Caco-2 (cell line): ENCODE measurements at regions not wholly inside any gene's neighbourhood (a gene's known extent, or its start where the extent isn't known, plus 50 kb on each side); places are given as distances from the start of the nearest gene placed in this dataset.

ENCODE experiments used
- BruUV-seq: library from RNA; stranded (reverse); fragments of 400-500 nt; replicated peaks from 2 replicates; lab custom pipeline; 2021; lab: Mats Ljungman, UMichigan
- CTCF ChIA-PET: fragments of 300-600 bp; sonication (Branson Sonifier 250); formaldehyde crosslinking; loops from one replicate; lab custom pipeline; 2022; ENCODE audit warnings: antibody characterized with exemption; lab: Charles Lee
- POLR2A ChIA-PET: fragments of 300-600 bp; sonication (Branson Sonifier 250); formaldehyde crosslinking; loops from one replicate; lab custom pipeline; 2022; ENCODE audit warnings: antibody characterized with exemption; lab: Charles Lee
- DNase-seq, 2 experiments: peaks; one replicate each; pipeline versions ENCODE4 v3.0.0 to v3.0.0-alpha.2; 2020 to 2022
- H3K27me3 ChIP-seq: replicated peaks from 2 replicates; pipeline ENCODE4 v1.6.0; 2011; ENCODE audit warnings: low read length; ENCODE audit not compliant: control insufficient read depth, insufficient read depth
- H3K36me3 ChIP-seq: 2 replicates; pipeline ENCODE4 v1.5.1; 2011; ENCODE audit warnings: low read length; ENCODE audit not compliant: control insufficient read depth, insufficient read depth
- H3K4me1 ChIP-seq: fragments of 250-450 bp; sonication (Bioruptor Pico); 2 replicates; pipeline ENCODE4 v1.5.1; 2020; ENCODE audit warnings: mild to moderate bottlenecking
- H3K4me3 ChIP-seq: 2 replicates; pipeline ENCODE4 v1.5.1; 2011; ENCODE audit warnings: low read depth, mild to moderate bottlenecking, control low read depth, low read length
- H3K9me3 ChIP-seq: fragments of 250-450 bp; sonication (Bioruptor Pico); 2 replicates; pipeline ENCODE4 v1.5.1; 2020; ENCODE audit warnings: mild to moderate bottlenecking, moderate library complexity
- H3K27ac Mint-ChIP-seq: one replicate; pipeline ENCODE4 v1.8.0; 2022; ENCODE audit warnings: mixed read lengths; ENCODE audit not compliant: unreplicated experiment
- H3K27me3 Mint-ChIP-seq: one replicate; pipeline ENCODE4 v1.8.0; 2022; ENCODE audit warnings: mixed read lengths; ENCODE audit not compliant: insufficient read depth, unreplicated experiment
- H3K36me3 Mint-ChIP-seq: one replicate; pipeline ENCODE4 v1.8.0; 2022; ENCODE audit warnings: mild to moderate bottlenecking, mixed read lengths; ENCODE audit not compliant: insufficient read depth, unreplicated experiment
- H3K4me1 Mint-ChIP-seq: one replicate; pipeline ENCODE4 v1.8.0; 2022; ENCODE audit warnings: low read depth, mixed read lengths; ENCODE audit not compliant: unreplicated experiment
- H3K4me3 Mint-ChIP-seq: one replicate; pipeline ENCODE4 v1.8.0; 2022; ENCODE audit warnings: mild to moderate bottlenecking, moderate library complexity, mixed read lengths; ENCODE audit not compliant: unreplicated experiment
- H3K9me3 Mint-ChIP-seq: one replicate; pipeline ENCODE4 v1.8.0; 2022; ENCODE audit warnings: mixed read lengths; ENCODE audit not compliant: unreplicated experiment
- CTCF ChIP-seq, 2 experiments: fragments of 200-600 bp in 1 of 2; IDR thresholded peaks; 1 replicate in 1 of 2; 2 replicates in 1 of 2; pipeline versions ENCODE4 v1.5.1 to v1.8.0; 2011 to 2022; ENCODE audit warnings: antibody characterized with exemption in 1 of 2, control low read depth in 1 of 2, inconsistent platforms in 1 of 2, low read depth in 1 of 2, low read length in 1 of 2, mild to moderate bottlenecking in 1 of 2, moderate library complexity in 1 of 2; ENCODE audit not compliant: insufficient read depth in 1 of 2, severe bottlenecking in 1 of 2, unreplicated experiment in 1 of 2
- intact Hi-C: fragments of 100-400 bp; cut with micrococcal nuclease; formaldehyde crosslinking; loops from one replicate; pipeline ENCODE4 v1.10.0; 2022; ENCODE audit not compliant: unreplicated experiment

GRCh38 chr4:188911199-188911598 lies 772.0 kb downstream of the TRIML1 start:
- H3K27ac Mint-ChIP-seq = no peak overlapping the region
- Histone ChIP-seq H3K9me3 (no peaks in the 10 kb centered on the region; the same call in 1 of the 2 replicates), H3K27me3 (no peaks in the 10 kb centered on the region), H3K4me1 (no peaks in the 10 kb centered on the region), H3K36me3 (no peaks in the 10 kb centered on the region), H3K4me3 (no peak overlapping the region)
- TF ChIP-seq CTCF (IDR thresholded peaks at IDR 0.05; ENCODE audit: insufficient read depth in 1 of 2, low read depth in 1 of 2, low read length in 1 of 2, severe bottlenecking in 1 of 2, unreplicated experiment in 1 of 2) = no peak
- no peak overlapping the region for H3K4me3 Mint-ChIP-seq
- H3K27me3 Mint-ChIP-seq = no peaks in the 10 kb centered on the region
- peaks cover 10% of the 10 kb centered on the region for H3K9me3 Mint-ChIP-seq
- ChIA-PET POLR2A (no interaction called here), CTCF (no interaction called here)
- no peak for DNase-seq
- H3K4me1 Mint-ChIP-seq = no peaks in the 10 kb centered on the region
- no peaks in the 10 kb centered on the region for H3K36me3 Mint-ChIP-seq
- no TSS peak for BruUV-seq
- intact Hi-C loops = no loop called here

- no peaks in the 10 kb centered on the region for H3K27me3 ChIP-seq
- no peaks in the 10 kb centered on the region for H3K4me1 ChIP-seq
- CTCF ChIA-PET = no interaction called here
- no peak for TF ChIP-seq CTCF (IDR thresholded peaks at IDR 0.05; ENCODE audit: insufficient read depth in 1 of 2, low read depth in 1 of 2, low read length in 1 of 2, severe bottlenecking in 1 of 2, unreplicated experiment in 1 of 2)
- no peak overlapping the region for H3K4me3 ChIP-seq
- H3K27ac Mint-ChIP-seq = no peak overlapping the region
- DNase-seq = no peak
- BruUV-seq = no TSS peak
- H3K36me3 ChIP-seq = no peaks in the 10 kb centered on the region
- POLR2A ChIA-PET = no interaction called here
- intact Hi-C loops = no loop called here
- H3K4me3 Mint-ChIP-seq = no peak overlapping the region
- H3K9me3 Mint-ChIP-seq = peaks cover 10% of the 10 kb centered on the region
- no peaks in the 10 kb centered on the region for H3K27me3 Mint-ChIP-seq
- no peaks in the 10 kb centered on the region; the same call in 1 of the 2 replicates for H3K9me3 ChIP-seq
- H3K4me1 Mint-ChIP-seq = no peaks in the 10 kb centered on the region
- H3K36me3 Mint-ChIP-seq = no peaks in the 10 kb centered on the region
These were observed 772.5 kb downstream of the TRIML1 start for GRCh38 chr4:188911707-188912106.

- peaks cover 10% of the 10 kb centered on the region for H3K9me3 Mint-ChIP-seq
- intact Hi-C loops = no loop called here
These were observed 775.9 kb downstream of the TRIML1 start for GRCh38 chr4:188915175-188915574.

More at GRCh38 chr4:188915175-188915574, 775.9 kb downstream of the TRIML1 start:
- H3K4me1 ChIP-seq = no peaks in the 10 kb centered on the region
- Mint-ChIP-seq H3K4me1 (no peaks in the 10 kb centered on the region), H3K4me3 (no peak overlapping the region), H3K27me3 (no peaks in the 10 kb centered on the region), H3K36me3 (no peaks in the 10 kb centered on the region), H3K27ac (no peak overlapping the region)
- TF ChIP-seq CTCF (IDR thresholded peaks at IDR 0.05; ENCODE audit: insufficient read depth in 1 of 2, low read depth in 1 of 2, low read length in 1 of 2, severe bottlenecking in 1 of 2, unreplicated experiment in 1 of 2) = no peak
- ChIA-PET CTCF (no interaction called here), POLR2A (no interaction called here)
- no peak for DNase-seq
- BruUV-seq = no TSS peak
- no peak overlapping the region for H3K4me3 ChIP-seq
- H3K27me3 ChIP-seq = no peaks in the 10 kb centered on the region
- no peaks in the 10 kb centered on the region for H3K36me3 ChIP-seq
- H3K9me3 ChIP-seq = no peaks in the 10 kb centered on the region; the same call in 1 of the 2 replicates
